ENCODE measurements at regions not wholly inside any gene's neighbourhood (a gene's known extent, or its start where the extent isn't known, plus 50 kb on each side); places are given as distances from the start of the nearest gene placed in this dataset.

GRCh38 chr2:217570394-217570793 lies 432.4 kb downstream of the TNS1 start:
- DNase-seq: no peak

DNA sequence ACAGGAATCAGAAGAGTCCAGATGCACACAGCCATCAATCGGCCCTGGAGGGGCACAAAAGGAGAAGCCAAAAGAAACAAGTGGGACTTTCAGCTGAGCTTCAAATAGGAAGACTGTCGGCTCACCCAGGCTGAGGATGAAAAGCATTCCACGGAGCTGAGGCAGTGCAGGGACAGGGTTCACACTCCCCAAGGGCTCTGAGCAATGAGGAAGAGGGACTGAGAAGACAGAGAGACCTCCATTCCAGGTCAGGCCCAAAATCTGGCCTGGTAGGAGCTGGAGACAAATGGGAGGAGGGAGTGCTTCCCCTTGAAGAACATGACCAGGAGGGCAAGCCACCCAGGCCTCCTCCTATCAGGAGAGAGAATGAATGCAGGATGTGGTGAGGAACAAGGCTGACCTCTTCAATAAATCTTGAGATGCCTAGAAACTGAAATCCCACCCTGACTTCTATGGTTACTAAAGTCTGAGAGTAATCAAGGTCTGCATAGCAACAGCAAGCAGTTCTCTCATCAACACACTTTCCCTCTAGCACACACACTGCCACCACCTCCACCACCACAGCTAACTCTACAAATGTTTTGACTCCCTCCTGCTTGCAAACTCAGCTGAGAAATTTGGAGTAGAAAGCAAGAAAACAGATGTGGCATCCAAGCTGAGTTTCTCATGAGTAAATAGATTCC lies 434.4 kb downstream of the TNS1 start:
- peak; percentile 24 for DNase-seq

DNA sequence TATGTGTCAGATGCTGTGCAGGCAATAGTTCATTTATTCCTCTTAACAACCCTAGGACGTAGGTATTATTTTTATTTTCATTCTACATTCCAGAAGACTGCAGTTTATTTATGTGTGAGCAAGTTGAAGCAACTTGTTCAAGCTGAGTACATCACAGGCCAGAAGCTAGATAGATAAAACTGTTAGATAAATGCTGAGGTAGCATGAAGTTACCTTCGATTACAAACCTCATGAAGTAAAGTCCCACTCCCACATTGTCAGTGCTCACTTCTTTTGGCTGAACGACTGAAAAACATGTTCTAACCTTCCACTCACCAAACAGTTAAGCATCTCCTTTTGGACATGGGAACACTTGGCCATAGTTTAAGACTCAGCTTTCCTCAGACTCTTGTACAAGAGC lies 439.2 kb downstream of the TNS1 start:
- no peak for DNase-seq

DNA sequence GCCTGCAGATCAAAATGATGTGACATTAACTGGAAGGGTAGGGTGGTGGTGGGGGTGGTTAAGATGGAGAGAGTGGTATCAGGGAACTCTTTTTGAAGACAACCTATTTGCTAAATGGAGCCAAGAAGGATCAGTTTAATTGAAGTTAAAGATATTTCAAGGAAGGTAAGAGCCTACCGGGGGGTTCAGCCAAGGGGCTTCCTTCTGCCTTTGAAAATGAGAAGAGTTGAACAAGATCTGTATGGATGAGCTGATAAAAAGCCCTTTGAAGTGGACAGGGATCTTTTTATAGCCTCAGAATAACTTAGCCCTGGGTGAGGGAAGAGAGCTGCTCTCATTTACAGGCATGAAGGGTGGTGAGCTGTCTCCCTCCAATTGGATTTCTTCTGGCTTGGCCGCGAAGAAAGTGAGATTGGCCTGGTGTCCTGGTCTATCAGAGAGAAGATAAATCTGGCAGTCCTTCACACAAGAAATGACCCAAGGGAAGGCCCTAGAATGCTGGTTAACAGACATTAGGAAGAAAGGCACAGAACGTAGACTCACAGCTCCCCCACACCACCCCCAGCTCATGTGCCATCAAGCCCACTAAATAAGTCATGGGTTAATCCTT lies 439.8 kb downstream of the TNS1 start:
- no peak for DNase-seq

GRCh38 chr2:217559084-217559483 lies 443.7 kb downstream of the TNS1 start:
- no peak for DNase-seq

GRCh38 chr2:217555081-217555876 lies 447.5 kb downstream of the TNS1 start:
- DNase-seq: peak; percentile 47

- no peak for DNase-seq
Observed at GRCh38 chr2:217553679-217554078, 449.1 kb downstream of the TNS1 start.

DNA sequence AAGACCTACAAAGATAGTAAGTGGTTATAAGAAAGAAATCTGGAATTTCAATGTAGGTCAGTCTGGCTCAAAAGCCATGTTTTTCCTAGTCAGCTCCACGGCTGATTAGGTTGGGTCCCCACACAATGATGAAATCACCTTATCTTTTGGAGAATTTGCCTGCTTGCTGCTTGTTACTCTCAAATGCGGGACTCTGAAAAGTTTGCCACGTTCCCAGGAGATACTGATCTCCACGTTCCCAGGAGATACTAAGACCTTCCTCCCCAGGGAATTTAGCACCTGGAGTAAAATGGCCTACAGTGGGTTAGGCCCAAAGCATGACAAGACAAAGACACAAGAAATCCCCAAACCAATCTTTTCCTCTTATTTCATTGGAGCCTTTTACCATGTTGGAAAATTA lies 449.6 kb downstream of the TNS1 start:
- DNase-seq: no peak

DNA sequence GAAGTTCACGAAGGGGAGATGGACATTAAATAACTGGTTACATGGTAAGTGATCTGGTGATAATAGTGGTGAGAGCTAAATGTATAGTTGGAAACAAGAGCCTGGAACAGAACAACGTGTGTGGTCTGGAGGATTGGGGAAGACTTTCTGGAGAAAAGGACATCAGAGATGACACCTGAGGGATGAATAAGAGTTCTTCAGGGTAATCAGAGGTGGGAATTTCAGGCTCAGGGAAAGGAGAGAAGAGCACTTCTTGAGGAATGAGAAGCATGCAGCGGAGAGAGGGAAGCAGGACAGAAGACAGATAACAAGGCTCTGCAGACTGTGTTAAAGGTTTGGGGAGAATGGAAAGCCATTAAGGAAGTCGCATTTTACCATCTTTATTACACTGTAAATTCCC lies 450.7 kb downstream of the TNS1 start:
- no peak for DNase-seq

GRCh38 chr2:217551252-217551899 lies 451.4 kb downstream of the TNS1 start:
- DNase-seq: peak; percentile 42

DNA sequence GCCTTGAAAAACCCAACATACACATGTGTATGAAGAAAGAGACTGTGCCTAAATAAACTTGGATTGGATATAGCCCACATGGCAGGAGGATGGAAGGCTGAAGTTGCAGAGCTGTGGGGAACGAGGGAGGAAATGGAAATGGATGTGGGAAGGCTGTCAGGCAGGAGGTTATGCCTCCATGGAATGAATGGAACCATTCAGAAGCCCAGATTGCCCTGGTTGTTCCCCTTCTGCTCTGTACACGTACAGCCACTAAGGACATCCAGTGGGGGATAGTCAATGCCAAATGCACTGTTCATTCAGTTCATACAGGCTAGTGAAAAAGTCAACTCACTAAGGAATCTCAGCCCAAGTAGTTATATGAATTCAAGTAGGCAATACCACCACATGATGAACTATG lies 463.7 kb downstream of the TNS1 start:
- no peak for DNase-seq

DNA sequence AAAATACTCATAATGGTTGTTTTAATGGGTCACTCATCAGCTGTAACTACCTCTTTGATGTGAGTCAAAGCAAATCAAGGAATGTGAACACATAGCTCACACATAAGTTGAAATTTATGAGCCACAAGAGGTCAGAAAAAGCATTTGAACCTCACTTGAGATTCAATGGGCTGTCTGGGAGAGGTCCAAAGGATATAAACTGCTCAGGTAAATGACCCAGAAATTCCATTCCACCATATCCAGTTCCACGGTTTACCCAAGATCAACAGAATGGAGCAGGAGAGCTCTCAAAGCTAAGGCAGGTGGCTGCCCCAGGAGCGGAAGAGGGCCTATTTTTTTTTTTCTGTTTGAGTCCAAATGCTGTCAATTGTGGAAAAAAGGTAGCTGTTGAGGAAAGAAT lies 464.1 kb downstream of the TNS1 start:
- no peak for DNase-seq

DNA sequence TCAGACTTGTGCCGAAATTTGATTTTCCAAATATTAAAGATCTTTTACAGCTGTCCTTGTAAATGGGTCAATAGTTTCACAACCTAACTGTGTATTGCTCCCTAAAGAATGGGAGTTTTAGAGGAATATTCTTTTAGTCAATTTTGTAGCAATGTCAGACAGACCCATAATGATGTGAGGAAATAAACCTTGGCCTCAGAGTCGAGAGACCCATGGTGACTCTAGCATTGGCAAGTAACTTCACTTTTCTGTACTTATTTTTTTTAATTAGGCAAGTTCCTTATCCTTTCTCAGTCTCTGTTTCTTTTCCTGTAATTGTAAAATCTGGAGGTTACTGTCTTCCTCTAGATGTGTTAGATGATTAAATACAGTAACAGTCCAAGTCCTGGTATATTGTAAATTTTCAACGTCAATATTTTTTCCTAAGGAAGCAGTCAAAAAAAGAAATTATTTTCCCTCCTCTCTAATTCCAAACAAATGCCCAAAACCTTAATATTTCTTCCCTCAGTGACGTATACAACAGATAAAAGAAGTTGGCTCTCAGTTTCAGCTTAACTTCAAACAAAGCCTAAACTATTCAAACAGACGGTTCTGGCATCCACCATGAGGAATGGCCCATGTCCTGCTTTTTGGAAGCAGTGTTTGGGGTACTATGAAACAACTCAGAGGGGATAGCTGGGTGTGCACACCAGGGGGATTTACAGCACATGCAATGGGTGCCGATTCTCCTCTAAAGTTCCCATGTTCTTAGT lies 466.7 kb downstream of the TNS1 start:
- DNase-seq: no peak

- DNase-seq: no peak
Observed at GRCh38 chr2:217530392-217531090, 472.3 kb downstream of the TNS1 start.

DNA sequence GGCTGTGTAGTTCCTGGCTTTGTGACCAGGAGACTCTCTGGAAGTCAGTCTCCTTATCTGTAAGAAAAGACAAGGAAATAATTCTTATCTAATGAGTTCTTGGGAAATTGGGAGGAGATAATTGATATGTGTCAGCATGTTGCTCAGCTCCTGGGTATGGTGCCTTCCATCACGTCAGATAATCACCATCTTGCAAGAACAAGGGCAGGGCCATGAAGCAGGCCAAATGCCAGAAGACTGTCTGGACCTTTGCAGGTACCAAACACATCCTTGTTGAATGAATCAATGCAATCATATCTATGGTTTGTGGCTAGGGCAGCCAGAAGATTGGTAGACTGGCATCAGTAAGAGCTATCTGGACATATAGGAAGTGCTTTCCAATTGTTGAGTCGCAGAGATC lies 473.5 kb downstream of the TNS1 start:
- DNase-seq: no peak

DNA sequence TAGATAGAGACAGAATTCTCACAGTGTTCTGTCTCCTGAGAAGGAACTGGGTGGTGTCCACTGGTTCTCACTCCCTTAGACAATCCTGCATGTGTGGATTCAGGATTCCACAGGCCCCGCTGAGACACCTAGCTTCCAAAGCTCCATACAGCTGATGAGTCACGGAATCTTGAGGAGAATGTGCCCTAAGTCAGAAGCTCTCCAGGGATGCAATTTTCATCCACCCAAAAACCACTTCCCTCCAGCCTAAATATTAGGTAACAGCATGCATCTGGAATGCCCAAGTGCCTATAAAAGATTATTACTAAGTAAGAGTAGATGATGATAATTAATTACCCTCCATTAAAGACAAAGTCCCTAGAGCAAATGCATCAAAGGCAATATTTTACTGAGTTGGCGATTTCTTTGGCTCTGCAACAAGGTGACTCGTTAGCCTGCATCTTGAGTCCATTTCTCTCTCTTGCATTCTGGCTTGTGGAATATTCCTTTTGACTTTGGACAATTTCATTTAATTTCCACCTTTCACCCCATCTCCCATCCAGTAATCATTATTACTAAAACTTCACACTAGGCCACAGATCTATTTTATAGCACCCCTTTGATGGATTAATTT lies 475.1 kb downstream of the TNS1 start:
- no peak for DNase-seq

DNA sequence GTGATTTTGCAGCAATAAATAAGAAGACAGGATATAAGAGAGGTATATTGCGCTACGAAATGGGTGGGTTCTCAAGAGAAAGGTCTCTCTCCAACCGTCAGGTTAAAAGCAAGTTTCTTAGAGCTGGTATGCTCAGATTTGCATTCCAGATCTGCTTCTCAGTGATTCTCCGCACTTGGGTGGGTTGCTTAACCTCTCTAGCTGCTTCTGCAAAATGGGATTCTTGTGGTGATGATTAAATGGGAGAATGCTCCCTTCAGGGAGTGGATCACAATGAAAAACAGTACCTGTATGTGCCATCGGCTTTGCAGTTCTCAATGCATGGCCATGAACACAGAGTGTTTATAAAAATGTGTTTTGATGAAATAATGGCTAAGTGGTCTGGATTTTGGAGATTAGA lies 477.7 kb downstream of the TNS1 start:
- DNase-seq: no peak

GRCh38 chr2:217523286-217523685 lies 479.5 kb downstream of the TNS1 start:
- peak; percentile 31 for DNase-seq

DNA sequence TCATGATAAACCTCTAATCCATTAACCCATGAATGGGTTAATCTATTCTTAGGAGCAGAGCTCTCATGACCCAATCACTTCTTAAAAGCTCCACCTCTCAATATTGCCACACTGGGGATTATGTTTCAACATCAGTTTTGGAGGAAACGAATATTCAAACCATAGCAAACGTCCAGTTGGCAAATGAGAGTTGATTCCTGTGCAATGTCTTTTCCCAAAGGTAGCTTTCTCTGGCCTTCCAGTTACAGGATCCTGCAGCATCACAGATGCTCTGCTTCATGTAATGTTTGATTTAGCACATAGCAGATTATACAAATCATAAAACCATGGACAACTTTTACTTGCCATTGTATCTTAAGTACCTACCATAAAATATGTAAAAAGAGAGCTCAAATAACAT lies 481.0 kb downstream of the TNS1 start:
- no peak for DNase-seq

DNA sequence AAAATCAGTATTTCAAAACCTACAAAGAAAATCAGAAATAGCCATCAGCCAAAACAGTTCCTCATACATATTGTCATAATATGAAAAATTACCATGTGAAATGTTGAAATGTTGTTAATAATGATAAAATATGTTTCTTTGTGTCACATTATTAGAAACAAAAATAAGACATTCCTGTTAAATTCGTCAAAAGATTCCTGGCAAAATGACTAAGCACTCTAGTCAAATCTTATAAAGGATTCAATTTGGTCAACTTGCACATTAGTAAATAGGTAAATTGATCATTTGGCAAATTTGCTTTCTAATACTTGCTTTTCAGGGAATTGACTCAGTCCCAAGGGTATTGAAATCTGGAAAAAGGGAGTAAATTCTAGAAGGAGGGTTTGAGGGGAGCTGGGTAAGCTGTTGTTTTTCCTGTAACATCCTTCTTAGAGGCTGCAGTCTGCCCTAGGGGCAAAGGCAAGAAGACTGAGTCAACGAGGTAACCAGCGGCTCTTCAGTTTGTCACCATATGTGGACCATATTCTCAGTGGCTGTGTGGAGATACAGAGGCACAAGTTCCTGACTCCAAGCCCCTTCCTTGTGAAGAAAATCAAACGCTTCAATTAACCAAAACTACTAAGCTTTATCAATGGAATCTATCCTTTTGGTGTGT lies 482.3 kb downstream of the TNS1 start:
- no peak for DNase-seq

GRCh38 chr2:217517402-217517801 lies 485.4 kb downstream of the TNS1 start:
- no peak for DNase-seq
